Parathyroid adenoma (tissue), 2 donors: ENCODE measurements at regions not wholly inside any gene's neighbourhood (a gene's known extent, or its start where the extent isn't known, plus 50 kb on each side); places are given as distances from the start of the nearest gene placed in this dataset.

Source experiments
- H2AFZ ChIP-seq: fragments of 300-600 bp; sonication (generic); one replicate; pipeline ENCODE4 v1.7.0; 2017; ENCODE audit warnings: antibody characterized with exemption, mild to moderate bottlenecking
- H3K27ac ChIP-seq: fragments of 300-600 bp; sonication (generic); one replicate; pipeline ENCODE4 v1.7.0; 2017
- H3K27me3 ChIP-seq: fragments of 300-600 bp; sonication (generic); one replicate; pipeline ENCODE4 v1.7.0; 2017; ENCODE audit warnings: low read length; ENCODE audit not compliant: control insufficient read depth, insufficient read depth
- H3K36me3 ChIP-seq: fragments of 300-600 bp; sonication (generic); one replicate; pipeline ENCODE4 v1.7.0; 2017; ENCODE audit warnings: low read length; ENCODE audit not compliant: control insufficient read depth, insufficient read depth
- H3K4me1 ChIP-seq: fragments of 300-600 bp; sonication (generic); one replicate; pipeline ENCODE4 v1.7.0; 2017; ENCODE audit warnings: control low read depth
- H3K4me2 ChIP-seq: fragments of 300-600 bp; sonication (generic); one replicate; pipeline ENCODE4 v1.7.0; 2017; ENCODE audit warnings: low read length
- H3K4me3 ChIP-seq: fragments of 300-600 bp; sonication (generic); one replicate; pipeline ENCODE4 v1.7.0; 2017; ENCODE audit warnings: low read depth, low read length
- H3K79me2 ChIP-seq: fragments of 300-600 bp; sonication (generic); one replicate; pipeline ENCODE4 v1.7.0; 2017; ENCODE audit warnings: control low read depth
- H3K9ac ChIP-seq: fragments of 300-600 bp; sonication (generic); one replicate; pipeline ENCODE4 v1.7.0; 2017; ENCODE audit warnings: mild to moderate bottlenecking
- H3K9me3 ChIP-seq: fragments of 300-600 bp; sonication (generic); one replicate; pipeline ENCODE4 v1.7.0; 2017; ENCODE audit warnings: low read length; ENCODE audit not compliant: control insufficient read depth
- TF ChIP-seq, protein P1 (sequence below): fragments of 300-600 bp; sonication (generic); IDR thresholded peaks from one replicate; pipeline ENCODE4 v1.7.0; 2017; ENCODE audit warnings: antibody characterized with exemption, mild to moderate bottlenecking
- donor health status: primary hyperparathyroidism.

GRCh38 chr3:44033123-44033522 lies 208.6 kb upstream of the TOPAZ1 start:
- no peak overlapping the region for H3K27ac ChIP-seq
- H3K79me2 ChIP-seq: no peaks in the 10 kb centered on the region
- H3K4me3 ChIP-seq: no peak overlapping the region
- no peak overlapping the region for H3K4me2 ChIP-seq
- no peaks in the 10 kb centered on the region for H3K27me3 ChIP-seq
- no peak overlapping the region for H2AFZ ChIP-seq
- no peaks in the 10 kb centered on the region for H3K36me3 ChIP-seq
- H3K4me1 ChIP-seq: no peaks in the 10 kb centered on the region
- no peak overlapping the region for H3K9ac ChIP-seq
- TF ChIP-seq, protein P1, sequence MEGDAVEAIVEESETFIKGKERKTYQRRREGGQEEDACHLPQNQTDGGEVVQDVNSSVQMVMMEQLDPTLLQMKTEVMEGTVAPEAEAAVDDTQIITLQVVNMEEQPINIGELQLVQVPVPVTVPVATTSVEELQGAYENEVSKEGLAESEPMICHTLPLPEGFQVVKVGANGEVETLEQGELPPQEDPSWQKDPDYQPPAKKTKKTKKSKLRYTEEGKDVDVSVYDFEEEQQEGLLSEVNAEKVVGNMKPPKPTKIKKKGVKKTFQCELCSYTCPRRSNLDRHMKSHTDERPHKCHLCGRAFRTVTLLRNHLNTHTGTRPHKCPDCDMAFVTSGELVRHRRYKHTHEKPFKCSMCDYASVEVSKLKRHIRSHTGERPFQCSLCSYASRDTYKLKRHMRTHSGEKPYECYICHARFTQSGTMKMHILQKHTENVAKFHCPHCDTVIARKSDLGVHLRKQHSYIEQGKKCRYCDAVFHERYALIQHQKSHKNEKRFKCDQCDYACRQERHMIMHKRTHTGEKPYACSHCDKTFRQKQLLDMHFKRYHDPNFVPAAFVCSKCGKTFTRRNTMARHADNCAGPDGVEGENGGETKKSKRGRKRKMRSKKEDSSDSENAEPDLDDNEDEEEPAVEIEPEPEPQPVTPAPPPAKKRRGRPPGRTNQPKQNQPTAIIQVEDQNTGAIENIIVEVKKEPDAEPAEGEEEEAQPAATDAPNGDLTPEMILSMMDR: no peak
- no peaks in the 10 kb centered on the region for H3K9me3 ChIP-seq

- no peaks in the 10 kb centered on the region for H3K4me1 ChIP-seq
- TF ChIP-seq, protein P1: no peak
Measured at GRCh38 chr3:44036850-44037249, 204.8 kb upstream of the TOPAZ1 start.

GRCh38 chr3:44039006-44039405 lies 202.7 kb upstream of the TOPAZ1 start:
- H3K36me3 ChIP-seq: no peaks in the 10 kb centered on the region
- no peak overlapping the region for H3K27ac ChIP-seq
- H3K9me3 ChIP-seq: no peaks in the 10 kb centered on the region
- H3K9ac ChIP-seq: no peak overlapping the region
- no peaks in the 10 kb centered on the region for H3K27me3 ChIP-seq
- TF ChIP-seq, protein P1: no peak
- no peak overlapping the region for H3K4me2 ChIP-seq
- H2AFZ ChIP-seq: no peak overlapping the region
- no peaks in the 10 kb centered on the region for H3K79me2 ChIP-seq
- no peak overlapping the region for H3K4me3 ChIP-seq
- no peaks in the 10 kb centered on the region for H3K4me1 ChIP-seq

More at GRCh38 chr3:44036850-44037249, 204.8 kb upstream of the TOPAZ1 start:
- H3K4me2 ChIP-seq: no peak overlapping the region
- H3K36me3 ChIP-seq: no peaks in the 10 kb centered on the region
- H3K9ac ChIP-seq: no peak overlapping the region
- no peaks in the 10 kb centered on the region for H3K27me3 ChIP-seq
- H3K9me3 ChIP-seq: no peaks in the 10 kb centered on the region
- no peak overlapping the region for H3K4me3 ChIP-seq
- H3K79me2 ChIP-seq: no peaks in the 10 kb centered on the region
- no peak overlapping the region for H3K27ac ChIP-seq
- no peak overlapping the region for H2AFZ ChIP-seq

DNA sequence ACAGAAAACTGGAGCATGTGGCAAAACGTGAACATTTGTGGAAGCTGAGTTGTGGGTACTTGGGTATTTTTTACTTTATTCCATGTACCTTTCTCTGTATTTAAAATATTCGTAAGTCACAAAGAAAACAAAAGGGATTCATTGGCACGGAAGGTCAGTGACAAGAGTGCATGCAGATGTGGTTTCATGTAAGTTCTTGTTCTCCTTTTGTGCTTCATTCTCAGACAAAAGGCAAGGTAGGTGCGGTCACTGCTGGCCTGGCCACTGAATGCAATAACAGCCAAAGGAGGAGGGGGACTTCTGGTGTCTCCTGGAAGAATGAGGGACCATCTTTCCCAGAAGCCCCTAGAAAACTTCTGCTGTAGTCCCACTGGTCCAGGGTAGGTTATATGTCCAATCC lies 200.0 kb upstream of the TOPAZ1 start:
- H2AFZ ChIP-seq: no peak overlapping the region
- H3K36me3 ChIP-seq: no peaks in the 10 kb centered on the region
- no peak overlapping the region for H3K4me3 ChIP-seq
- no peaks in the 10 kb centered on the region for H3K4me1 ChIP-seq
- no peak overlapping the region for H3K9ac ChIP-seq
- TF ChIP-seq, protein P1: no peak
- no peaks in the 10 kb centered on the region for H3K79me2 ChIP-seq
- no peak overlapping the region for H3K4me2 ChIP-seq
- H3K27ac ChIP-seq: no peak overlapping the region
- H3K9me3 ChIP-seq: no peaks in the 10 kb centered on the region
- no peaks in the 10 kb centered on the region for H3K27me3 ChIP-seq

DNA sequence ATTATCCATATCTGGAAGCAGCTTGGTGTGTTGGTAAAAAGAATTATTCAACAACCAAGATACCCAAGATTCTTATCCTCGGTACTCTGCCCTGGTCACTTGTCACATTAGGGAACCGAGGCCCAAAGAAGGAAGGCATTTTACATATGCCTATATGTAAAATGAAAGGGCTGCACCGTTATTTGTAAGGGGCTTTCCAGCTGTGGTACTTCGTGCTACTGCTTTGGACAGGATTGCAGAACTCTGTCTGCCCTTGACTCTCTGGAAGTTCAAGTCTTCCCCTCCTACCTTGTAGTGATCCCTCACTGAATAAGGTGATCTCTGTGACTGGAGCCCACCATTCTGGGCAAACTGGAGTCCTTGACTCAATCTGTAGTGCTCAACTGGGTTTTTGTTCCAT lies 198.9 kb upstream of the TOPAZ1 start:
- Histone ChIP-seq H2AFZ (no peak overlapping the region), H3K9ac (no peak overlapping the region), H3K9me3 (no peaks in the 10 kb centered on the region), H3K27ac (no peak overlapping the region), H3K79me2 (no peaks in the 10 kb centered on the region), H3K4me2 (no peak overlapping the region), H3K27me3 (no peaks in the 10 kb centered on the region), H3K4me1 (no peaks in the 10 kb centered on the region), H3K4me3 (no peak overlapping the region), H3K36me3 (no peaks in the 10 kb centered on the region)
- TF ChIP-seq, protein P1: no peak
